ENCODE measurements at regions not wholly inside any gene's neighbourhood (a gene's known extent, or its start where the extent isn't known, plus 50 kb on each side); places are given as distances from the start of the nearest gene placed in this dataset.
A peak's percentile ranks its signal among the peaks of the same experiment; 100 is the strongest.

GRCh38 chr3:117314441-117315150 is 605.0 kb downstream of the TUSC7 start:
- no peak overlapping the region for H3K4me3 ChIP-seq (ENCODE audit: low read length)
- H3K27ac ChIP-seq (ENCODE audit: low read length), result no peak overlapping the region
- no peaks in the 10 kb centered on the region for H4K20me1 ChIP-seq (ENCODE audit: insufficient read depth, low read length)
- H3K27me3 ChIP-seq (ENCODE audit: low read depth, low read length), result no peaks in the 10 kb centered on the region
- no peak overlapping the region for H3K4me2 ChIP-seq (ENCODE audit: low read length)
- TF ChIP-seq EZH2phosphoT487 (IDR thresholded peaks at IDR 0.05; ENCODE audit: low read depth), result no peak
- TF ChIP-seq, protein P1, sequence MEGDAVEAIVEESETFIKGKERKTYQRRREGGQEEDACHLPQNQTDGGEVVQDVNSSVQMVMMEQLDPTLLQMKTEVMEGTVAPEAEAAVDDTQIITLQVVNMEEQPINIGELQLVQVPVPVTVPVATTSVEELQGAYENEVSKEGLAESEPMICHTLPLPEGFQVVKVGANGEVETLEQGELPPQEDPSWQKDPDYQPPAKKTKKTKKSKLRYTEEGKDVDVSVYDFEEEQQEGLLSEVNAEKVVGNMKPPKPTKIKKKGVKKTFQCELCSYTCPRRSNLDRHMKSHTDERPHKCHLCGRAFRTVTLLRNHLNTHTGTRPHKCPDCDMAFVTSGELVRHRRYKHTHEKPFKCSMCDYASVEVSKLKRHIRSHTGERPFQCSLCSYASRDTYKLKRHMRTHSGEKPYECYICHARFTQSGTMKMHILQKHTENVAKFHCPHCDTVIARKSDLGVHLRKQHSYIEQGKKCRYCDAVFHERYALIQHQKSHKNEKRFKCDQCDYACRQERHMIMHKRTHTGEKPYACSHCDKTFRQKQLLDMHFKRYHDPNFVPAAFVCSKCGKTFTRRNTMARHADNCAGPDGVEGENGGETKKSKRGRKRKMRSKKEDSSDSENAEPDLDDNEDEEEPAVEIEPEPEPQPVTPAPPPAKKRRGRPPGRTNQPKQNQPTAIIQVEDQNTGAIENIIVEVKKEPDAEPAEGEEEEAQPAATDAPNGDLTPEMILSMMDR (IDR thresholded peaks at IDR 0.05; ENCODE audit: low read depth, low read length), result no peak
- no peaks in the 10 kb centered on the region for H3K9me3 ChIP-seq (ENCODE audit: insufficient read depth, low read length)
- H3K36me3 ChIP-seq (replicated peaks; ENCODE audit: low read depth, low read length), result no peaks in the 10 kb centered on the region
- no peak overlapping the region for H3K9ac ChIP-seq (ENCODE audit: low read length)
- H2AFZ ChIP-seq (ENCODE audit: low read depth, low read length), result no peak overlapping the region
- no peaks in the 10 kb centered on the region for H3K4me1 ChIP-seq (ENCODE audit: low read length)
- H3K79me2 ChIP-seq (ENCODE audit: low read length), result no peaks in the 10 kb centered on the region

DNA sequence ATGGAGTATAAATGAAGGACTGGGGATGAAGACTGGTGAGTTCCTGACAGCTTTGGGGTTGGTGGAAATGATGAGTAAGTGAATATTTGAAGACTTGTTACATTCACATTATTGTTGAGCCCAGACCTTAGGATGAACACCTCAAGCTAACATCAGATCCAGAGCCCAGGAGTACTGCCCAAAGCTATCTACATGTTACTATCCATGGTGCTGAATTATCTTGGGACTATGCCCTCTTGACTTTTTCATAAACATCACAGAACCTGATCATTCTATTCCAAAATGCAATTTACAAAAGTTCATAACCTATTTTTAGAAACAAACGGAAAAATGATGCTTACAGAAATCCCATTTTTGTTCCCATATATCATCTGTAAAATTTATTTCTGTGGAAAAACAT is 613.3 kb downstream of the TUSC7 start:
- H3K4me2 ChIP-seq (ENCODE audit: low read length), result no peak overlapping the region
- H4K20me1 ChIP-seq (ENCODE audit: insufficient read depth, low read length), result no peaks in the 10 kb centered on the region
- no peak overlapping the region for H2AFZ ChIP-seq (ENCODE audit: low read depth, low read length)
- TF ChIP-seq EZH2phosphoT487 (IDR thresholded peaks at IDR 0.05; ENCODE audit: low read depth), result no peak
- TF ChIP-seq, protein P1 (IDR thresholded peaks at IDR 0.05; ENCODE audit: low read depth, low read length), result no peak
- no peak overlapping the region for H3K4me3 ChIP-seq (ENCODE audit: low read length)
- H3K36me3 ChIP-seq (replicated peaks; ENCODE audit: low read depth, low read length), result no peaks in the 10 kb centered on the region
- no peaks in the 10 kb centered on the region for H3K9me3 ChIP-seq (ENCODE audit: insufficient read depth, low read length)
- no peaks in the 10 kb centered on the region for H3K79me2 ChIP-seq (ENCODE audit: low read length)
- no peaks in the 10 kb centered on the region for H3K27me3 ChIP-seq (ENCODE audit: low read depth, low read length)
- H3K9ac ChIP-seq (ENCODE audit: low read length), result no peak overlapping the region
- no peak overlapping the region for H3K27ac ChIP-seq (ENCODE audit: low read length)
- no peaks in the 10 kb centered on the region for H3K4me1 ChIP-seq (ENCODE audit: low read length)

- Histone ChIP-seq H3K9ac (ENCODE audit: low read length) (no peak overlapping the region), H3K27me3 (ENCODE audit: low read depth, low read length) (no peaks in the 10 kb centered on the region), H3K4me2 (ENCODE audit: low read length) (no peak overlapping the region), H2AFZ (ENCODE audit: low read depth, low read length) (0 out of 2 replicates have a peak overlapping the region, but pooled peaks have one; percentile 54), H3K27ac (ENCODE audit: low read length) (no peak overlapping the region), H3K9me3 (ENCODE audit: insufficient read depth, low read length) (no peaks in the 10 kb centered on the region), H3K4me3 (ENCODE audit: low read length) (no peak overlapping the region), H3K79me2 (ENCODE audit: low read length) (no peaks in the 10 kb centered on the region), H3K36me3 (replicated peaks; ENCODE audit: low read depth, low read length) (no peaks in the 10 kb centered on the region), H4K20me1 (ENCODE audit: insufficient read depth, low read length) (no peaks in the 10 kb centered on the region), H3K4me1 (ENCODE audit: low read length) (no peaks in the 10 kb centered on the region)
- TF ChIP-seq, protein P1 (IDR thresholded peaks at IDR 0.05; ENCODE audit: low read depth, low read length), result no peak
- TF ChIP-seq EZH2phosphoT487 (IDR thresholded peaks at IDR 0.05; ENCODE audit: low read depth), result no peak
Observed at GRCh38 chr3:117346901-117347300, 637.3 kb downstream of the TUSC7 start.

DNA sequence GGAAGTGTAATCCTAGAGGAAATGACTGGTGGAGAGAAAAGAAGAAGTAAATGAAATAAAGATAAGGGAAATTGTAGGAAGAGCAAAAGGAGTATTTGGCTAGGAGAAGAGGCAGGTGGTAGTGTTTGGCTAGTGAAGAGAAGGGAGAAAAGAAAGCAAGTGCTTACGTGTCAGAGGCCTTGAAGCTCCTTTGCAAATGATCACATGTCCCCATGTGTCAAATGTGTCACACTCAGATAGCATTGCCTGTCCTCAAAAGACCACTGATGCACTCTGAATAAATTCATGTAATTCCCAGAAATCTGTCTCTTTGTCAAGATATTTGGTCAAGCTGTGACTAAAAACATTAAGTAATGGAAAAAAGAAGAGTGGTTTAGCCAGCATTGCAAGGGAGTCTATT is 639.3 kb downstream of the TUSC7 start:
- Histone ChIP-seq H3K4me3 (ENCODE audit: low read length) (no peak overlapping the region), H4K20me1 (ENCODE audit: insufficient read depth, low read length) (no peaks in the 10 kb centered on the region), H3K36me3 (replicated peaks; ENCODE audit: low read depth, low read length) (no peaks in the 10 kb centered on the region), H3K9ac (ENCODE audit: low read length) (no peak overlapping the region), H3K4me2 (ENCODE audit: low read length) (no peak overlapping the region), H3K9me3 (ENCODE audit: insufficient read depth, low read length) (no peaks in the 10 kb centered on the region), H3K79me2 (ENCODE audit: low read length) (no peaks in the 10 kb centered on the region), H3K27ac (ENCODE audit: low read length) (no peak overlapping the region), H3K4me1 (ENCODE audit: low read length) (no peaks in the 10 kb centered on the region), H3K27me3 (ENCODE audit: low read depth, low read length) (no peaks in the 10 kb centered on the region), H2AFZ (ENCODE audit: low read depth, low read length) (no peak overlapping the region)
- TF ChIP-seq EZH2phosphoT487 (IDR thresholded peaks at IDR 0.05; ENCODE audit: low read depth), result no peak
- TF ChIP-seq, protein P1 (IDR thresholded peaks at IDR 0.05; ENCODE audit: low read depth, low read length), result no peak

Measured in OCI-LY3 (cell line).